ENCODE measurements at regions not wholly inside any gene's neighbourhood (a gene's known extent, or its start where the extent isn't known, plus 50 kb on each side); places are given as distances from the start of the nearest gene placed in this dataset.

- DNase-seq (ENCODE audit: low read depth): no peak
- H3K4me3 ChIP-seq (ENCODE audit: low read depth, low read length): no peak overlapping the region
- no peak for TF ChIP-seq CTCF (conservative IDR thresholded peaks at IDR 0.05; ENCODE audit: low read depth, low read length)
Observed at GRCh38 chr15:26160343-26160742, 297.2 kb upstream of the ATP10A start.

GRCh38 chr15:26158176-26158575, 295.0 kb upstream of the ATP10A start:
- no peak for TF ChIP-seq CTCF (conservative IDR thresholded peaks at IDR 0.05; ENCODE audit: low read depth, low read length)
- no peak overlapping the region for H3K4me3 ChIP-seq (ENCODE audit: low read depth, low read length)
- no peak for DNase-seq (ENCODE audit: low read depth)

- DNase-seq (ENCODE audit: low read depth): no peak
- H3K4me3 ChIP-seq (ENCODE audit: low read depth, low read length): no peak overlapping the region
- TF ChIP-seq CTCF (conservative IDR thresholded peaks at IDR 0.05; ENCODE audit: low read depth, low read length): no peak
Observed at GRCh38 chr15:26157081-26157480, 294.0 kb upstream of the ATP10A start.

GRCh38 chr15:26156051-26156450, 292.9 kb upstream of the ATP10A start:
- no peak for TF ChIP-seq CTCF (conservative IDR thresholded peaks at IDR 0.05; ENCODE audit: low read depth, low read length)
- no peak overlapping the region for H3K4me3 ChIP-seq (ENCODE audit: low read depth, low read length)
- DNase-seq (ENCODE audit: low read depth): no peak

- DNase-seq (ENCODE audit: low read depth): no peak
- H3K4me3 ChIP-seq (ENCODE audit: low read depth, low read length): no peak overlapping the region
- TF ChIP-seq CTCF (conservative IDR thresholded peaks at IDR 0.05; ENCODE audit: low read depth, low read length): no peak
Observed at GRCh38 chr15:26148156-26148860, 285.2 kb upstream of the ATP10A start.

- H3K4me3 ChIP-seq (ENCODE audit: low read depth, low read length): no peak overlapping the region
- TF ChIP-seq CTCF (conservative IDR thresholded peaks at IDR 0.05; ENCODE audit: low read depth, low read length): no peak
- DNase-seq (ENCODE audit: low read depth): no peak
Observed at GRCh38 chr15:26146202-26146601, 283.1 kb upstream of the ATP10A start.

- TF ChIP-seq CTCF (conservative IDR thresholded peaks at IDR 0.05; ENCODE audit: low read depth, low read length): no peak
- DNase-seq (ENCODE audit: low read depth): no peak
- H3K4me3 ChIP-seq (ENCODE audit: low read depth, low read length): no peak overlapping the region
Observed at GRCh38 chr15:26145796-26146195, 282.7 kb upstream of the ATP10A start.
